ENCODE measurements at regions not wholly inside any gene's neighbourhood (a gene's known extent, or its start where the extent isn't known, plus 50 kb on each side); places are given as distances from the start of the nearest gene placed in this dataset.
A peak's percentile ranks its signal among the peaks of the same experiment; 100 is the strongest.

- TF ChIP-seq ZBTB33 (IDR thresholded peaks at IDR 0.05) (peak; percentile 39), JUND (IDR thresholded peaks at IDR 0.05) (peak; percentile 32 to 68), ATF3 (IDR thresholded peaks at IDR 0.05) (peak; percentile 22), FOXA2 (IDR thresholded peaks at IDR 0.05) (peak; percentile 81)
These were observed 132.7 kb downstream of the FAT3 start (continued) for GRCh38 chr11:92357344-92357743.

- WGBS: 93% methylated on average over 2 of the region's 2 CpGs
- Histone ChIP-seq H3K27ac (ENCODE audit: low read depth in 1 of 2, low read length in 2 of 2) (no peak overlapping the region), H3K9me3 (ENCODE audit: control insufficient read depth in 4 of 4, low read length in 3 of 4) (no peaks in the 10 kb centered on the region), H3K36me3 (ENCODE audit: control insufficient read depth in 4 of 4, insufficient read depth in 3 of 4, low read depth in 1 of 4, low read length in 3 of 4) (no peaks in the 10 kb centered on the region), H3K4me1 (ENCODE audit: control insufficient read depth in 4 of 4, insufficient read depth in 4 of 4, low read length in 3 of 4) (peaks cover 0 to 8% (median 2%) of the 10 kb centered on the region in 4 donors), H3K27me3 (ENCODE audit: control insufficient read depth in 4 of 4, insufficient read depth in 4 of 4, low read length in 3 of 4) (no peaks in the 10 kb centered on the region), H3K9ac (ENCODE audit: low read depth in 1 of 2, low read length in 2 of 2) (no peak overlapping the region), H3K4me3 (ENCODE audit: low read depth in 1 of 3, low read length in 3 of 3) (no peak overlapping the region)
- TF ChIP-seq NR2F2 (IDR thresholded peaks at IDR 0.05) (no peak), TAF1 (conservative IDR thresholded peaks at IDR 0.05) (no peak), MAX (IDR thresholded peaks at IDR 0.05) (no peak)
- no peak for DNase-seq (ENCODE audit: low spot score)
These were observed 133.2 kb downstream of the FAT3 start for GRCh38 chr11:92357841-92358240.

GRCh38 chr11:92361551-92361950, 136.9 kb downstream of the FAT3 start:
- Histone ChIP-seq H3K9me3 (ENCODE audit: control insufficient read depth in 4 of 4, low read length in 3 of 4) (no peaks in the 10 kb centered on the region), H3K27ac (ENCODE audit: low read depth in 1 of 2, low read length in 2 of 2) (no peak overlapping the region), H3K4me1 (ENCODE audit: control insufficient read depth in 4 of 4, insufficient read depth in 4 of 4, low read length in 3 of 4) (peaks cover 0 to 8% (median 2%) of the 10 kb centered on the region in 4 donors), H3K9ac (ENCODE audit: low read depth in 1 of 2, low read length in 2 of 2) (no peak overlapping the region), H3K4me3 (ENCODE audit: low read depth in 1 of 3, low read length in 3 of 3) (no peak overlapping the region), H3K36me3 (ENCODE audit: control insufficient read depth in 4 of 4, insufficient read depth in 3 of 4, low read depth in 1 of 4, low read length in 3 of 4) (no peaks in the 10 kb centered on the region), H3K27me3 (ENCODE audit: control insufficient read depth in 4 of 4, insufficient read depth in 4 of 4, low read length in 3 of 4) (no peaks in the 10 kb centered on the region)
- no peak for DNase-seq (ENCODE audit: low spot score)
- TF ChIP-seq TAF1 (conservative IDR thresholded peaks at IDR 0.05) (no peak), FOXA2 (IDR thresholded peaks at IDR 0.05) (no peak), ATF3 (IDR thresholded peaks at IDR 0.05) (no peak), JUND (IDR thresholded peaks at IDR 0.05) (no peak), RAD21 (IDR thresholded peaks at IDR 0.05) (no peak), HNF4A (conservative IDR thresholded peaks at IDR 0.05) (no peak), RXRA (IDR thresholded peaks at IDR 0.05) (no peak), HNF4G (IDR thresholded peaks at IDR 0.05) (no peak), GABPA (IDR thresholded peaks at IDR 0.05 in 1 of 2, conservative IDR thresholded peaks at IDR 0.05 in 1 of 2) (no peak), CTCF (IDR thresholded peaks at IDR 0.05; ENCODE audit: low read depth, low read length, missing input control) (no peak), FOXA1 (IDR thresholded peaks at IDR 0.05) (no peak), REST (IDR thresholded peaks at IDR 0.05) (no peak), ZBTB33 (IDR thresholded peaks at IDR 0.05) (no peak), NR2F2 (IDR thresholded peaks at IDR 0.05) (no peak)
- 92% methylated on average over 2 of the region's 2 CpGs for WGBS

All from liver (tissue), 8 donors.